Mesendoderm (in vitro differentiated cells): ENCODE measurements at regions not wholly inside any gene's neighbourhood (a gene's known extent, or its start where the extent isn't known, plus 50 kb on each side); places are given as distances from the start of the nearest gene placed in this dataset.
"Not testable (repeated sequence)": the region's sequence is repeated elsewhere in the genome, so short reads cannot be mapped to it uniquely, and the experiment has no call there.

ENCODE experiments used
- DNase-seq: peaks from one replicate; pipeline ENCODE4 v3.0.0; 2013
- H2AK5ac ChIP-seq: 2 replicates; pipeline ENCODE4 v1.6.1; 2013; ENCODE audit warnings: low read length, inconsistent platforms
- H2BK120ac ChIP-seq: 2 replicates; pipeline ENCODE4 v1.6.1; 2013; ENCODE audit warnings: low read depth, mild to moderate bottlenecking, low read length, moderate library complexity, mixed read lengths
- H2BK15ac ChIP-seq: replicated peaks from 2 replicates; pipeline ENCODE4 v1.6.1; 2013; ENCODE audit warnings: low read depth, mild to moderate bottlenecking, moderate library complexity
- H2BK5ac ChIP-seq: 2 replicates; pipeline ENCODE4 v1.6.1; 2013; ENCODE audit warnings: low read length, inconsistent platforms
- H3K18ac ChIP-seq: 2 replicates; pipeline ENCODE4 v1.6.1; 2013; ENCODE audit warnings: mild to moderate bottlenecking, low read length, mixed read lengths
- H3K23ac ChIP-seq: one replicate; pipeline ENCODE4 v1.6.1; 2013; ENCODE audit warnings: low read length
- H3K27ac ChIP-seq: 2 replicates; pipeline ENCODE4 v1.5.1; 2013; ENCODE audit warnings: low read depth, mild to moderate bottlenecking, inconsistent platforms, low read length, moderate library complexity
- H3K27me3 ChIP-seq: 2 replicates; pipeline ENCODE4 v1.6.1; 2013; ENCODE audit warnings: low read length, control low read depth, mild to moderate bottlenecking, inconsistent platforms; ENCODE audit not compliant: insufficient read depth, poor library complexity
- H3K36me3 ChIP-seq: 2 replicates; pipeline ENCODE4 v1.6.1; 2013; ENCODE audit warnings: low read length, inconsistent platforms; ENCODE audit not compliant: control insufficient read depth, insufficient read depth
- H3K4ac ChIP-seq: one replicate; pipeline ENCODE4 v1.6.1; 2013; ENCODE audit warnings: low read depth, mild to moderate bottlenecking, low read length, moderate library complexity
- H3K4me1 ChIP-seq: 2 replicates; pipeline ENCODE4 v1.6.1; 2013; ENCODE audit warnings: low read depth, low read length, inconsistent platforms; ENCODE audit not compliant: control insufficient read depth
- H3K4me2 ChIP-seq: 2 replicates; pipeline ENCODE4 v1.6.1; 2013; ENCODE audit warnings: low read length
- H3K4me3 ChIP-seq: 2 replicates; pipeline ENCODE4 v1.5.1; 2013; ENCODE audit warnings: mild to moderate bottlenecking, low read length
- H3K56ac ChIP-seq: one replicate; pipeline ENCODE4 v1.6.1; 2013; ENCODE audit warnings: low read length
- H3K79me1 ChIP-seq: 2 replicates; pipeline ENCODE4 v1.6.1; 2013; ENCODE audit warnings: low read length, inconsistent platforms
- H3K79me2 ChIP-seq: 2 replicates; pipeline ENCODE4 v1.6.1; 2013; ENCODE audit warnings: mild to moderate bottlenecking, low read length; ENCODE audit not compliant: control insufficient read depth, insufficient read depth
- H3K9ac ChIP-seq: 2 replicates; pipeline ENCODE4 v1.6.1; 2013; ENCODE audit warnings: low read length, inconsistent platforms
- H4K5ac ChIP-seq: one replicate; pipeline ENCODE4 v1.6.1; 2013; ENCODE audit warnings: low read length
- H4K8ac ChIP-seq: one replicate; pipeline ENCODE4 v1.6.1; 2013; ENCODE audit warnings: low read depth, mild to moderate bottlenecking, control low read depth, low read length, moderate library complexity
- WGBS: extraction: QIAGEN DNeasy Blood & Tissue Kit; methylation state at CpG from one replicate; pipeline ENCODE4 v1.1.7; 2013; ENCODE audit warnings: low lambda C conversion rate, missing lambda C conversion rate; ENCODE audit not compliant: insufficient coverage; ENCODE audit errors: extremely low coverage; 5-methylcytosine and 5-hydroxymethylcytosine counted together

GRCh38 chrX:140431521-140431920 is 73.3 kb downstream of the SOX3 start:
- no peaks in the 10 kb centered on the region for H3K79me1 ChIP-seq
- DNase-seq: no peak
- no peak overlapping the region for H2BK120ac ChIP-seq
- H3K18ac ChIP-seq: no peak overlapping the region
- no peak overlapping the region for H3K56ac ChIP-seq
- no peaks in the 10 kb centered on the region for H3K27me3 ChIP-seq
- H2BK5ac ChIP-seq: no peak overlapping the region
- no peak overlapping the region for H3K4me3 ChIP-seq
- no peak overlapping the region for H4K5ac ChIP-seq
- H3K4me1 ChIP-seq: no peaks in the 10 kb centered on the region
- no peak overlapping the region for H3K27ac ChIP-seq
- H3K79me2 ChIP-seq: no peaks in the 10 kb centered on the region
- no peak overlapping the region for H2AK5ac ChIP-seq
- no peak overlapping the region for H3K4me2 ChIP-seq
- no peak overlapping the region for H3K9ac ChIP-seq
- H4K8ac ChIP-seq: no peak overlapping the region
- H2BK15ac ChIP-seq: no peak overlapping the region
- no peak overlapping the region for H3K4ac ChIP-seq
- no peak overlapping the region for H3K23ac ChIP-seq
- no peaks in the 10 kb centered on the region for H3K36me3 ChIP-seq
- WGBS: no CpG with 5 or more reads among the region's 5 CpGs

DNA sequence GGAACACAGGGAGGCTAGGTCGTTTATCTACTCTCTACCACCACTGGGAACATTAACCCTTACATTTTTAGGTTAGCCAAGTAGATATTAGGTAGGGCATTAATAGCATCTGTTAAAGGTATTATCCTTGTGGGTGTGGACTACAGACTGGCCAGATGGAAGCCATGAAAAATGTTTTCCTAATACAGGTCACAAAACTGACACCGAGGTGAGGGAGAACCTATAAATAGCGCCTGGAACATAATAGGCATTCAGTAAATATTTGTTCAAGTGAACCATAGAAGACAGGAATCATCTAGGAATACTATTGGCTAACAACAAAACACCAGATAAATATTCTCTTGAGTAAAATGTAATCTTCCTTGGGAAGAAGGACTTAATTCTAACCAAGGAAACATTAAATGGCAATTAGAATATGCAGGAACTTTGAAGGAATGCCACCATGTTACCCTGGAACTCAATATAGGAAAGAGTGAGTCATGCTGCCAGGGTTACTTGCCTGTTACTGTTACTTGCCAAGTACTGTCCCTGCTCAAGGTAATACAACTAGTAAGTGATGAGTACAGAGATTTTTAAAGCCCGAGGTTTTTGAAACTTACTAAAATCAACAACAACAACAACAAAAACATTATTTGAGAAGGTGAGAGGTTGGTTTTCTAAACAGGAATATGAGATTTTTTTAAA is 79.0 kb downstream of the SOX3 start:
- no peak overlapping the region for H2BK120ac ChIP-seq
- no peaks in the 10 kb centered on the region for H3K4me1 ChIP-seq
- H3K4ac ChIP-seq: no peak overlapping the region
- no CpG with 5 or more reads among the region's 4 CpGs for WGBS
- H3K4me3 ChIP-seq: no peak overlapping the region
- no peaks in the 10 kb centered on the region for H3K79me1 ChIP-seq
- no peak overlapping the region for H2BK15ac ChIP-seq
- no peaks in the 10 kb centered on the region for H3K79me2 ChIP-seq
- no peak overlapping the region for H3K9ac ChIP-seq
- H3K27ac ChIP-seq: no peak overlapping the region
- H3K56ac ChIP-seq: no peak overlapping the region
- H4K8ac ChIP-seq: no peak overlapping the region
- H3K23ac ChIP-seq: no peak overlapping the region
- no peak overlapping the region for H4K5ac ChIP-seq
- DNase-seq: peak; percentile 61
- no peak overlapping the region for H3K4me2 ChIP-seq
- H3K18ac ChIP-seq: no peak overlapping the region
- no peak overlapping the region for H2AK5ac ChIP-seq
- no peaks in the 10 kb centered on the region for H3K36me3 ChIP-seq
- no peak overlapping the region for H2BK5ac ChIP-seq
- no peaks in the 10 kb centered on the region for H3K27me3 ChIP-seq

- H3K27ac ChIP-seq: no peak overlapping the region
- no peak overlapping the region for H3K56ac ChIP-seq
These were observed 82.4 kb downstream of the SOX3 start for GRCh38 chrX:140422501-140422900.

DNA sequence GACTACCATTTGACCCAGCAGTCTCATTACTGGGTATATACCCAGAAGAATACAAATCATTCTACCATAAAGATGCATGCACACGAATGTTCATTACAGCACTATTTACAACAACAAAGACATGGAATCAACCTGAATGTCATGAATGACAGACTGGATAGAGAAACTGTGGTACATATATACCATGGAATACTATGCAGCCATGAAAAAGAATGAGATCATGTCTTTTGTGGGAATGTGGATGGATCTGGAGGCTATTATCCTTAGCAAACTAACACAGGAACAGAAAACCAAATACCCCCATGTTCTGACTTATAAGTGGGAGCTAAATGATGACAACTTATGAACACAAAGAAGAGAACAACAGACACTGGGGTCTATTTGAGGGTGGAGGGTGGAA is 102.7 kb downstream of the SOX3 start:
- not testable (repeated sequence) for H3K18ac ChIP-seq, H4K5ac ChIP-seq, H2BK5ac ChIP-seq, H2AK5ac ChIP-seq, H3K36me3 ChIP-seq, H3K79me2 ChIP-seq, H3K23ac ChIP-seq, H3K4ac ChIP-seq, H3K27me3 ChIP-seq, H2BK15ac ChIP-seq, DNase-seq, H3K56ac ChIP-seq, H3K4me3 ChIP-seq, H3K79me1 ChIP-seq, H4K8ac ChIP-seq, H2BK120ac ChIP-seq, H3K27ac ChIP-seq, H3K4me1 ChIP-seq, H3K9ac ChIP-seq, H3K4me2 ChIP-seq
- WGBS: no CpG with 5 or more reads among the region's 1 CpG

More at GRCh38 chrX:140422501-140422900, 82.4 kb downstream of the SOX3 start:
- H3K36me3 ChIP-seq: no peaks in the 10 kb centered on the region
- DNase-seq: no peak
- no peak overlapping the region for H4K8ac ChIP-seq
- H4K5ac ChIP-seq: no peak overlapping the region
- H3K4me2 ChIP-seq: no peak overlapping the region
- H3K79me2 ChIP-seq: no peaks in the 10 kb centered on the region
- no peak overlapping the region for H3K23ac ChIP-seq
- H2AK5ac ChIP-seq: no peak overlapping the region
- H3K4ac ChIP-seq: no peak overlapping the region
- H2BK120ac ChIP-seq: no peak overlapping the region
- no peaks in the 10 kb centered on the region for H3K4me1 ChIP-seq
- no peaks in the 10 kb centered on the region for H3K27me3 ChIP-seq
- no peak overlapping the region for H3K9ac ChIP-seq
- no peak overlapping the region for H2BK5ac ChIP-seq
- no peaks in the 10 kb centered on the region for H3K79me1 ChIP-seq
- no peak overlapping the region for H3K18ac ChIP-seq
- H2BK15ac ChIP-seq: no peak overlapping the region
- no peak overlapping the region for H3K4me3 ChIP-seq

DNA sequence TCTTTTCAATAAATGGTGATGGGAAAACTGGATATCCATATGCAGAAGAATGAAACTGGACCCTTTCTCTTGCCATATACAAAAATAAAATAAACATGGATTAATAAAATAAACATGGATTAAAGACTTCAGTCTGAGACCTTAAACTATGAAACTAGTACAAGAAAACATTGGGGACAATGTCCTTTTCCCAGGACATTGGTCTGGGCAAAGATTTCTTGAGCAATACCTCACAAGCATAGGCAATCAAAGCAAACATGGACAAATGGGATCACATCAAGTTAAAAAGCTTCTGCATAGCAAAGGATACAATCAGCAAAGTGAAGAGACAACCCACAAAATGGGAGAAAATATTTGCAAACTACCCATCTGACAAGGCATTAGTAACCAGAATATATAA is 108.5 kb downstream of the SOX3 start:
- not testable (repeated sequence) for H3K18ac ChIP-seq, H2BK5ac ChIP-seq, H2AK5ac ChIP-seq, H3K4me1 ChIP-seq, H3K56ac ChIP-seq, DNase-seq, H3K9ac ChIP-seq, H3K27me3 ChIP-seq, H2BK120ac ChIP-seq, H3K4ac ChIP-seq, H2BK15ac ChIP-seq, H4K8ac ChIP-seq, H3K23ac ChIP-seq, H3K79me1 ChIP-seq, H4K5ac ChIP-seq, H3K4me3 ChIP-seq, H3K79me2 ChIP-seq, H3K4me2 ChIP-seq, H3K36me3 ChIP-seq, H3K27ac ChIP-seq

DNA sequence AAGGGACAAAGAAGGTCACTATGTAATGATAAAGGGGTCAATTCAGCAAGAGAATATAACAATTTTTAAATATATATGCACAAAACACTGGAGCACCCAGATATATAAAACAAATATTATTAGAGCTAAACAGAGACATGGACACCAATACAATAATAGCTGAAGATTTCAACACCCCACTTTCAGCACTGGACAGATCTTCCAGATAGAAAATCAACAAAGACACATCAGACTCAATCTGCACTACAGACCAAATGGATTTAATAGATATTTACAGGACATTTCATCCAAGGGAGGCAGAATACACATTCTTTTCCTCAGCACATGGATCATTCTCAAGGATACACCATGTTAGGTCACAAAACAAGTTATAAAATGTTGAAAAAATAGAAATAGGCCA is 111.4 kb downstream of the SOX3 start:
- Histone ChIP-seq H3K4me2 (no peak overlapping the region), H2BK5ac (no peak overlapping the region), H3K27ac (no peak overlapping the region), H3K79me2 (no peaks in the 10 kb centered on the region), H3K36me3 (no peaks in the 10 kb centered on the region), H3K4me3 (no peak overlapping the region), H2BK120ac (no peak overlapping the region), H3K79me1 (no peaks in the 10 kb centered on the region), H3K9ac (no peak overlapping the region), H3K18ac (no peak overlapping the region), H4K5ac (no peak overlapping the region), H4K8ac (no peak overlapping the region), H2AK5ac (no peak overlapping the region), H3K4ac (no peak overlapping the region), H3K4me1 (no peaks in the 10 kb centered on the region), H3K56ac (no peak overlapping the region), H2BK15ac (no peak overlapping the region), H3K27me3 (no peaks in the 10 kb centered on the region), H3K23ac (no peak overlapping the region)
- no peak for DNase-seq
